ENCODE measurements at regions not wholly inside any gene's neighbourhood (a gene's known extent, or its start where the extent isn't known, plus 50 kb on each side); places are given as distances from the start of the nearest gene placed in this dataset.

DNA sequence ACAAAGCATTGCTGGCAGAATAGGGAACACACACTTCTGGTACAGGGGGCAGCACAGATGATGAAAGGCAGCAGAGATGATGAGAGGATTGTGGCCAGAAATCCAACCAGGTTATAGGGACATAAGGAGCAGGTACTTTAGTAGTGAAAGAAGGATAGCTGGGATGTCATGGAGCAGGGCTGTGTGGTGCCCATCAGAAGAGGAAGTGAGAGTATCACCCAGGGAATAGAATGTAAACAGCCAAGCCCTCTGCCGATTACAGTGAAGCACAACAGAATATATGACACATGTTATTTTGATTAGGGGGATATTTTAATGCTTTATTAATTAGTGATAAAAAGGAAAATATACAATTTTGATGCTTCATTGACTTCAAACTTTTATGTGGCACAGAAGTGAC is 883.4 kb upstream of the CDH2 start:
- no peak for DNase-seq (ENCODE audit: low spot score)
- TF ChIP-seq, protein P1, sequence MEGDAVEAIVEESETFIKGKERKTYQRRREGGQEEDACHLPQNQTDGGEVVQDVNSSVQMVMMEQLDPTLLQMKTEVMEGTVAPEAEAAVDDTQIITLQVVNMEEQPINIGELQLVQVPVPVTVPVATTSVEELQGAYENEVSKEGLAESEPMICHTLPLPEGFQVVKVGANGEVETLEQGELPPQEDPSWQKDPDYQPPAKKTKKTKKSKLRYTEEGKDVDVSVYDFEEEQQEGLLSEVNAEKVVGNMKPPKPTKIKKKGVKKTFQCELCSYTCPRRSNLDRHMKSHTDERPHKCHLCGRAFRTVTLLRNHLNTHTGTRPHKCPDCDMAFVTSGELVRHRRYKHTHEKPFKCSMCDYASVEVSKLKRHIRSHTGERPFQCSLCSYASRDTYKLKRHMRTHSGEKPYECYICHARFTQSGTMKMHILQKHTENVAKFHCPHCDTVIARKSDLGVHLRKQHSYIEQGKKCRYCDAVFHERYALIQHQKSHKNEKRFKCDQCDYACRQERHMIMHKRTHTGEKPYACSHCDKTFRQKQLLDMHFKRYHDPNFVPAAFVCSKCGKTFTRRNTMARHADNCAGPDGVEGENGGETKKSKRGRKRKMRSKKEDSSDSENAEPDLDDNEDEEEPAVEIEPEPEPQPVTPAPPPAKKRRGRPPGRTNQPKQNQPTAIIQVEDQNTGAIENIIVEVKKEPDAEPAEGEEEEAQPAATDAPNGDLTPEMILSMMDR (conservative IDR thresholded peaks at IDR 0.05; ENCODE audit: low read depth, low read length) = no peak
- TF ChIP-seq EZH2 (IDR thresholded peaks at IDR 0.05; ENCODE audit: borderline replicate concordance, low read depth, low read length, poor library complexity, severe bottlenecking) = no peak
- no TSS peak for BruUV-seq (replicated peaks)
- no peaks in the 10 kb centered on the region for H3K4me1 ChIP-seq (ENCODE audit: insufficient read depth, low read length, poor library complexity, severe bottlenecking)
- POLR2A ChIA-PET (ENCODE audit: low non-redundant PET) = no interaction called here
- intact Hi-C loops (cut with micrococcal nuclease; ENCODE audit: unreplicated experiment) = no loop called here
- no peak overlapping the region for H3K4me3 ChIP-seq (ENCODE audit: low read depth, low read length, poor library complexity, severe bottlenecking)
- H3K36me3 ChIP-seq (ENCODE audit: insufficient read depth, low read length, poor library complexity, severe bottlenecking) = no peaks in the 10 kb centered on the region
- CTCF ChIA-PET = no interaction called here
- H3K27ac ChIP-seq (ENCODE audit: low read depth, low read length, poor library complexity, severe bottlenecking) = no peak overlapping the region
- H3K9me3 ChIP-seq (ENCODE audit: low read depth, low read length, poor library complexity, severe bottlenecking) = no peaks in the 10 kb centered on the region
- no peaks in the 10 kb centered on the region for H3K27me3 ChIP-seq (replicated peaks; ENCODE audit: insufficient read depth, low read depth, low read length, poor library complexity)

DNA sequence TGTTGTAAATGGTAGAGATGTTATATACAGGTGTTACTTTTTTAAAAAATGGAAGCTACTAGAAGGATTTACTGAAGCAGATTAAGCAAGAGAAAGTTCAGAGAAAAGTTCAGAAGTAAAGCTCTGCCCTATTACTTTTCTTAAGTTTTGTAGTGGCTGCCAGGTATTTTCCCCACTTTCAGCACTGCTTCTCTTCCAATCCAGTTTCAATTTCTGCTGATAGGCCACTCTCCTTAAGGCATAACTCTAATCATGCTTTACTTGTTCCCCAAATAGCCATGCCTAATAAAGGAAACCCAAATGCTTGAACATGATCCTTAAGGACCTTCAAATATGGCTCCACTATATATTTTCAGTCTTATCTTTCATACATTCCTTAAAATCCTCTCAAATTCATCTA is 880.8 kb upstream of the CDH2 start:
- ChIA-PET POLR2A (ENCODE audit: low non-redundant PET) (no interaction called here), CTCF (no interaction called here)
- Histone ChIP-seq H3K4me1 (ENCODE audit: insufficient read depth, low read length, poor library complexity, severe bottlenecking) (no peaks in the 10 kb centered on the region), H3K27ac (ENCODE audit: low read depth, low read length, poor library complexity, severe bottlenecking) (no peak overlapping the region), H3K9me3 (ENCODE audit: low read depth, low read length, poor library complexity, severe bottlenecking) (peaks cover 3% of the 10 kb centered on the region), H3K4me3 (ENCODE audit: low read depth, low read length, poor library complexity, severe bottlenecking) (no peak overlapping the region), H3K27me3 (replicated peaks; ENCODE audit: insufficient read depth, low read depth, low read length, poor library complexity) (no peaks in the 10 kb centered on the region), H3K36me3 (ENCODE audit: insufficient read depth, low read length, poor library complexity, severe bottlenecking) (no peaks in the 10 kb centered on the region)
- intact Hi-C loops (cut with micrococcal nuclease; ENCODE audit: unreplicated experiment) = no loop called here
- no TSS peak for BruUV-seq (replicated peaks)
- TF ChIP-seq, protein P1 (conservative IDR thresholded peaks at IDR 0.05; ENCODE audit: low read depth, low read length) = no peak
- TF ChIP-seq EZH2 (IDR thresholded peaks at IDR 0.05; ENCODE audit: borderline replicate concordance, low read depth, low read length, poor library complexity, severe bottlenecking) = no peak
- DNase-seq (ENCODE audit: low spot score) = no peak

DNA sequence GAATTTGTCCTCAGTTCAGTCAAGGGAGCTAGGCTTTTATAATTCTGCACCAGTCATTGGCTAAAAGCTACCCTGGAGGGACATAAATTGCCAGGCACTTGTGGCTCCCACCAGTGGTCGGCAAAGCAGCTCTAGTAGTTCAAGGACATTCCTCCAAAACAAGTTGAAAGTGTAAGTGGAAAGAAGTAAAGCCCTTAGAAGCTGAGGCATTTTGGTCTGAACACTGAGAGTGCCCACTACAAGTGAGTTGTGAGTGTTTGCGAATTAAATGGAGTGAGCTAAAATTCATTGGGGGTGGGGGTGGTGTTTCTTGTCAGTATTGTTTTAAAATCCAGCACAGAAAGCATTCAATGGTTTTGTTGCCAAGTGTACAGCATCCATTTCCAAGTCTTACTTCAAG is 879.9 kb upstream of the CDH2 start:
- intact Hi-C loops (cut with micrococcal nuclease; ENCODE audit: unreplicated experiment) = no loop called here
- Histone ChIP-seq H3K4me1 (ENCODE audit: insufficient read depth, low read length, poor library complexity, severe bottlenecking) (no peaks in the 10 kb centered on the region), H3K36me3 (ENCODE audit: insufficient read depth, low read length, poor library complexity, severe bottlenecking) (no peaks in the 10 kb centered on the region), H3K27ac (ENCODE audit: low read depth, low read length, poor library complexity, severe bottlenecking) (no peak overlapping the region), H3K9me3 (ENCODE audit: low read depth, low read length, poor library complexity, severe bottlenecking) (peaks cover 3% of the 10 kb centered on the region), H3K27me3 (replicated peaks; ENCODE audit: insufficient read depth, low read depth, low read length, poor library complexity) (no peaks in the 10 kb centered on the region), H3K4me3 (ENCODE audit: low read depth, low read length, poor library complexity, severe bottlenecking) (no peak overlapping the region)
- CTCF ChIA-PET = no interaction called here
- no peak for DNase-seq (ENCODE audit: low spot score)
- POLR2A ChIA-PET (ENCODE audit: low non-redundant PET) = no interaction called here
- no TSS peak for BruUV-seq (replicated peaks)
- TF ChIP-seq EZH2 (IDR thresholded peaks at IDR 0.05; ENCODE audit: borderline replicate concordance, low read depth, low read length, poor library complexity, severe bottlenecking) = no peak
- TF ChIP-seq, protein P1 (conservative IDR thresholded peaks at IDR 0.05; ENCODE audit: low read depth, low read length) = no peak

Measured in A673 (cell line).